Breast epithelium (tissue), 4 donors: ENCODE measurements at regions not wholly inside any gene's neighbourhood (a gene's known extent, or its start where the extent isn't known, plus 50 kb on each side); places are given as distances from the start of the nearest gene placed in this dataset.

Experiments used
- DNase-seq, 2 donors: peaks; one replicate each; pipeline ENCODE4 v3.0.0-alpha.2; 2019; ENCODE audit warnings: low spot score in 2 of 2
- H3K27ac ChIP-seq, 2 donors: fragments of 200-600 bp; sonication (generic) in 1 of 2; one replicate each; pipeline ENCODE4 v1.5.1; 2016 to 2019; ENCODE audit warnings: mild to moderate bottlenecking in 1 of 2
- H3K27me3 ChIP-seq, 2 donors: fragments of 200-600 bp; sonication (generic) in 1 of 2; one replicate each; pipeline versions ENCODE4 v1.5.1 to v1.6.0; 2017 to 2019; ENCODE audit warnings: control low read depth in 1 of 2, mild to moderate bottlenecking in 1 of 2
- H3K36me3 ChIP-seq: fragments of 200-600 bp; one replicate; pipeline ENCODE4 v1.5.1; 2019
- H3K4me1 ChIP-seq, 2 donors: fragments of 200-600 bp; sonication (generic); one replicate each; pipeline ENCODE4 v1.5.1; 2016 to 2019; ENCODE audit warnings: control low read depth in 1 of 2
- H3K4me3 ChIP-seq, 3 donors: fragments of 200-600 bp; sonication (generic); 1 replicate in 2 of 3; 2 replicates in 1 of 3; pipeline ENCODE4 v1.5.1; 2016 to 2019; ENCODE audit warnings: mild to moderate bottlenecking in 3 of 3, moderate library complexity in 2 of 3
- H3K9me3 ChIP-seq, 2 donors: fragments of 200-600 bp; sonication (generic) in 1 of 2; one replicate each; pipeline ENCODE4 v1.5.1; 2016 to 2019; ENCODE audit warnings: control low read depth in 1 of 2
- CTCF ChIP-seq, 3 donors: fragments of 450-650 bp; IDR thresholded peaks; one replicate each; pipeline ENCODE4 v1.5.1; 2016 to 2017; ENCODE audit warnings: antibody characterized with exemption in 3 of 3, mild to moderate bottlenecking in 3 of 3, moderate library complexity in 3 of 3
- POLR2A ChIP-seq: fragments of 450-650 bp; IDR thresholded peaks from one replicate; pipeline ENCODE4 v1.6.1; 2016; ENCODE audit warnings: antibody characterized with exemption, mild to moderate bottlenecking, moderate library complexity
- POLR2AphosphoS5 ChIP-seq, 3 donors: sonication (generic); formaldehyde crosslinking; IDR thresholded peaks; one replicate each; pipeline ENCODE4 v1.6.1; 2017; ENCODE audit warnings: antibody characterized with exemption in 3 of 3
- intact Hi-C: fragments of 100-400 bp; cut with DNase I; formaldehyde crosslinking; loops from one replicate; pipeline ENCODE4 v1.15.1; 2023; ENCODE audit warnings: low total_unique reads

GRCh38 chr3:152719264-152719663, 115.7 kb upstream of the P2RY1 start:
- no peak for DNase-seq
- H3K27ac ChIP-seq = no peak overlapping the region
- no peaks in the 10 kb centered on the region for H3K27me3 ChIP-seq
- no peaks in the 10 kb centered on the region for H3K4me1 ChIP-seq
- no peak overlapping the region for H3K4me3 ChIP-seq
- TF ChIP-seq POLR2A (no peak), CTCF (IDR thresholded peaks at IDR 0.05) (no peak), POLR2AphosphoS5 (IDR thresholded peaks at IDR 0.05) (no peak)
- H3K9me3 ChIP-seq = no peaks in the 10 kb centered on the region
- intact Hi-C loops = no loop called here
- H3K36me3 ChIP-seq = no peaks in the 10 kb centered on the region

GRCh38 chr3:152720951-152721718, 113.8 kb upstream of the P2RY1 start:
- Histone ChIP-seq H3K36me3 (no peaks in the 10 kb centered on the region), H3K27ac (no peak overlapping the region), H3K27me3 (no peaks in the 10 kb centered on the region), H3K9me3 (no peaks in the 10 kb centered on the region), H3K4me1 (no peaks in the 10 kb centered on the region), H3K4me3 (no peak overlapping the region)
- intact Hi-C loops = no loop called here
- DNase-seq = no peak
- TF ChIP-seq CTCF (IDR thresholded peaks at IDR 0.05) = no peak
- no peak for TF ChIP-seq POLR2A
- no peak for TF ChIP-seq POLR2AphosphoS5 (IDR thresholded peaks at IDR 0.05)

GRCh38 chr3:152724270-152724669, 110.7 kb upstream of the P2RY1 start:
- no peak overlapping the region for H3K4me3 ChIP-seq
- H3K4me1 ChIP-seq = no peaks in the 10 kb centered on the region
- TF ChIP-seq CTCF (IDR thresholded peaks at IDR 0.05) (no peak), POLR2A (no peak), POLR2AphosphoS5 (IDR thresholded peaks at IDR 0.05) (no peak)
- H3K27me3 ChIP-seq = no peaks in the 10 kb centered on the region
- intact Hi-C loops = no loop called here
- no peaks in the 10 kb centered on the region for H3K36me3 ChIP-seq
- no peaks in the 10 kb centered on the region for H3K9me3 ChIP-seq
- H3K27ac ChIP-seq = no peak overlapping the region
- DNase-seq = no peak

GRCh38 chr3:152728231-152728980, 106.5 kb upstream of the P2RY1 start:
- Histone ChIP-seq H3K27ac (no peak overlapping the region), H3K36me3 (no peaks in the 10 kb centered on the region), H3K4me1 (no peaks in the 10 kb centered on the region), H3K4me3 (no peak overlapping the region), H3K9me3 (no peaks in the 10 kb centered on the region), H3K27me3 (no peaks in the 10 kb centered on the region)
- no peak for TF ChIP-seq POLR2A
- TF ChIP-seq CTCF (IDR thresholded peaks at IDR 0.05) = no peak
- no peak for TF ChIP-seq POLR2AphosphoS5 (IDR thresholded peaks at IDR 0.05)
- intact Hi-C loops = no loop called here
- no peak for DNase-seq

GRCh38 chr3:152729906-152730305, 105.0 kb upstream of the P2RY1 start:
- H3K27ac ChIP-seq = no peak overlapping the region
- no peak for TF ChIP-seq POLR2AphosphoS5 (IDR thresholded peaks at IDR 0.05)
- TF ChIP-seq POLR2A = no peak
- no peak for TF ChIP-seq CTCF (IDR thresholded peaks at IDR 0.05)
- no peak overlapping the region for H3K4me3 ChIP-seq
- intact Hi-C loops = no loop called here
- no peak for DNase-seq
- no peaks in the 10 kb centered on the region for H3K27me3 ChIP-seq
- no peaks in the 10 kb centered on the region for H3K36me3 ChIP-seq
- no peaks in the 10 kb centered on the region for H3K4me1 ChIP-seq
- H3K9me3 ChIP-seq = no peaks in the 10 kb centered on the region
